Activated CD4-positive, alpha-beta T cell treated with anti-CD3 and anti-CD28 coated beads, Interleukin-2, Interleukin-6, amounts not matched to agents 100 ng/mL and 50 ng/mL, durations not matched to agents 16 hours and 8 hours (primary cell): ENCODE measurements at regions not wholly inside any gene's neighbourhood (a gene's known extent, or its start where the extent isn't known, plus 50 kb on each side); places are given as distances from the start of the nearest gene placed in this dataset.
"Not testable (repeated sequence)": the region's sequence is repeated elsewhere in the genome, so short reads cannot be mapped to it uniquely, and the experiment has no call there.

Source experiments
- DNase-seq: peaks from one replicate; pipeline ENCODE4 v3.0.0-alpha.2; 2020

- no peak for DNase-seq
Measured at GRCh38 chrX:150167482-150168324, 195.4 kb upstream of the MAMLD1 start.

GRCh38 chrX:150182161-150182560, 181.0 kb upstream of the MAMLD1 start:
- DNase-seq = no peak

GRCh38 chrX:150184491-150184890, 178.6 kb upstream of the MAMLD1 start:
- no peak for DNase-seq

GRCh38 chrX:150185766-150186165, 177.4 kb upstream of the MAMLD1 start:
- no peak for DNase-seq

GRCh38 chrX:150192816-150193215, 170.3 kb upstream of the MAMLD1 start:
- DNase-seq = no peak

- DNase-seq = no peak
Measured at GRCh38 chrX:150196285-150196684, 166.8 kb upstream of the MAMLD1 start.

GRCh38 chrX:150197388-150197787, 165.7 kb upstream of the MAMLD1 start:
- no peak for DNase-seq

GRCh38 chrX:150198776-150199175, 164.3 kb upstream of the MAMLD1 start:
- no peak for DNase-seq

- DNase-seq = no peak
Measured at GRCh38 chrX:150199181-150199580, 163.9 kb upstream of the MAMLD1 start.

- DNase-seq = no peak
Measured at GRCh38 chrX:150199803-150200202, 163.3 kb upstream of the MAMLD1 start.

- DNase-seq = no peak
Measured at GRCh38 chrX:150200361-150200760, 162.8 kb upstream of the MAMLD1 start.

- DNase-seq = peak; percentile 85
Measured at GRCh38 chrX:150200820-150201287, 162.3 kb upstream of the MAMLD1 start.

GRCh38 chrX:150201391-150201790, 161.7 kb upstream of the MAMLD1 start:
- DNase-seq = no peak

GRCh38 chrX:150201841-150202240, 161.3 kb upstream of the MAMLD1 start:
- no peak for DNase-seq

- no peak for DNase-seq
Measured at GRCh38 chrX:150202641-150203247, 160.4 kb upstream of the MAMLD1 start.

GRCh38 chrX:150203248-150203645, 159.9 kb upstream of the MAMLD1 start:
- DNase-seq = no peak

- DNase-seq = no peak
Measured at GRCh38 chrX:150205011-150205410, 158.1 kb upstream of the MAMLD1 start.

GRCh38 chrX:150207733-150208132, 155.4 kb upstream of the MAMLD1 start:
- DNase-seq = no peak

GRCh38 chrX:150211988-150212387, 151.1 kb upstream of the MAMLD1 start:
- DNase-seq = no peak

- no peak for DNase-seq
Measured at GRCh38 chrX:150212672-150213480, 150.2 kb upstream of the MAMLD1 start.

GRCh38 chrX:150213481-150214030, 149.6 kb upstream of the MAMLD1 start:
- no peak for DNase-seq

GRCh38 chrX:150216000-150216399, 147.1 kb upstream of the MAMLD1 start:
- not testable (repeated sequence) for DNase-seq

GRCh38 chrX:150216716-150217115, 146.4 kb upstream of the MAMLD1 start:
- no peak for DNase-seq
